HEK293 (cell line): ENCODE measurements at regions not wholly inside any gene's neighbourhood (a gene's known extent, or its start where the extent isn't known, plus 50 kb on each side); places are given as distances from the start of the nearest gene placed in this dataset.

Experiments used
- CTCF ChIA-PET: fragments of 350-600 bp; formaldehyde crosslinking; extraction: SDS; loops from one replicate; lab custom pipeline; 2021; ENCODE audit warnings: antibody characterized with exemption; lab: Yijun Ruan, JAX
- POLR2A ChIA-PET: fragments of 300-600 bp; formaldehyde crosslinking; extraction: SDS; loops from one replicate; lab custom pipeline; 2020; ENCODE audit warnings: antibody characterized with exemption, inconsistent platforms; lab: Yijun Ruan, JAX
- H3K27ac ChIP-seq: fragments of 200-500 bp; sonication (Bioruptor generic); 2 replicates; pipeline ENCODE4 v1.5.1; 2014; ENCODE audit warnings: low read depth, low read length, control low read depth, inconsistent platforms; ENCODE audit errors: extremely low read depth
- H3K36me3 ChIP-seq, 2 experiments: fragments of 200-500 bp in 1 of 2; sonication (Bioruptor generic) in 1 of 2; 1 replicate in 1 of 2; 2 replicates in 1 of 2; pipeline ENCODE4 v1.5.1; 2014 to 2017; ENCODE audit warnings: inconsistent platforms in 2 of 2, low read length in 2 of 2; ENCODE audit not compliant: control insufficient read depth in 2 of 2, insufficient read depth in 1 of 2
- H3K4me1 ChIP-seq: fragments of 200-500 bp; sonication (Bioruptor generic); 2 replicates; pipeline ENCODE4 v1.5.1; 2014; ENCODE audit warnings: mild to moderate bottlenecking, low read length, inconsistent platforms; ENCODE audit not compliant: control insufficient read depth, insufficient read depth
- H3K4me3 ChIP-seq: 2 replicates; pipeline ENCODE4 v1.5.1; 2011; ENCODE audit warnings: low read depth, mild to moderate bottlenecking, control low read depth, low read length, moderate library complexity
- H3K9me3 ChIP-seq: fragments of 200-500 bp; sonication (Bioruptor generic); 2 replicates; pipeline ENCODE4 v1.5.1; 2014; ENCODE audit warnings: low read depth, low read length, inconsistent platforms; ENCODE audit not compliant: control insufficient read depth, insufficient read depth
- GLI4 ChIP-seq: fragments of 450-650 bp; formaldehyde crosslinking; IDR thresholded peaks from 2 replicates; pipeline ENCODE4 v1.5.1; 2016; ENCODE audit warnings: missing biosample characterization, missing genetic modification characterization
- HOXD13 ChIP-seq: sonication (generic); formaldehyde crosslinking; IDR thresholded peaks from 2 replicates; pipeline ENCODE4 v1.8.0; 2022; ENCODE audit warnings: missing genetic modification reagents, borderline replicate concordance
- KLF16 ChIP-seq: fragments of 450-650 bp; formaldehyde crosslinking; IDR thresholded peaks from 2 replicates; pipeline ENCODE4 v1.5.1; 2017; ENCODE audit warnings: missing biosample characterization, missing genetic modification characterization
- MYNN ChIP-seq: fragments of 450-650 bp; formaldehyde crosslinking; IDR thresholded peaks from 2 replicates; pipeline ENCODE4 v1.5.1; 2016; ENCODE audit warnings: missing biosample characterization, missing genetic modification characterization, borderline replicate concordance
- SCRT2 ChIP-seq: fragments of 450-650 bp; formaldehyde crosslinking; IDR thresholded peaks from 2 replicates; pipeline ENCODE4 v1.5.1; 2016; ENCODE audit warnings: missing biosample characterization, missing genetic modification characterization
- ZBTB17 ChIP-seq: fragments of 450-650 bp; formaldehyde crosslinking; IDR thresholded peaks from 2 replicates; pipeline ENCODE4 v1.5.1; 2016; ENCODE audit warnings: missing biosample characterization, missing genetic modification characterization
- ZNF121 ChIP-seq: fragments of 450-650 bp; formaldehyde crosslinking; IDR thresholded peaks from 2 replicates; pipeline ENCODE4 v1.5.1; 2016; ENCODE audit warnings: missing biosample characterization, missing genetic modification characterization
- ZNF211 ChIP-seq: fragments of 450-650 bp; formaldehyde crosslinking; IDR thresholded peaks from 2 replicates; pipeline ENCODE4 v1.5.1; 2016; ENCODE audit warnings: low read depth, missing biosample characterization, missing genetic modification characterization
- ZNF214 ChIP-seq: fragments of 450-650 bp; formaldehyde crosslinking; IDR thresholded peaks from 2 replicates; pipeline ENCODE4 v1.5.1; 2017; ENCODE audit warnings: missing biosample characterization, mild to moderate bottlenecking, missing genetic modification characterization, borderline replicate concordance
- ZNF239 ChIP-seq: fragments of 450-650 bp; formaldehyde crosslinking; IDR thresholded peaks from 2 replicates; pipeline ENCODE4 v1.5.1; 2016; ENCODE audit warnings: missing biosample characterization, missing genetic modification characterization
- ZNF248 ChIP-seq: fragments of 450-650 bp; formaldehyde crosslinking; IDR thresholded peaks from 2 replicates; pipeline ENCODE4 v1.5.1; 2017; ENCODE audit warnings: missing biosample characterization, missing genetic modification characterization
- ZNF514 ChIP-seq: fragments of 450-650 bp; formaldehyde crosslinking; IDR thresholded peaks from 2 replicates; pipeline ENCODE4 v1.5.1; 2016; ENCODE audit warnings: missing biosample characterization, missing genetic modification characterization
- ZNF544 ChIP-seq: fragments of 450-650 bp; formaldehyde crosslinking; IDR thresholded peaks from 2 replicates; pipeline ENCODE4 v1.5.0; 2017; ENCODE audit warnings: missing biosample characterization, missing genetic modification characterization
- ZNF561 ChIP-seq: fragments of 450-650 bp; IDR thresholded peaks from 2 replicates; pipeline ENCODE4 v1.5.1; 2018; ENCODE audit warnings: missing biosample characterization, missing genetic modification characterization, borderline replicate concordance
- ZNF621 ChIP-seq: fragments of 450-650 bp; formaldehyde crosslinking; IDR thresholded peaks from 2 replicates; pipeline ENCODE4 v1.5.1; 2017; ENCODE audit warnings: missing biosample characterization, missing genetic modification characterization
- ZSCAN23 ChIP-seq: fragments of 450-650 bp; formaldehyde crosslinking; IDR thresholded peaks from 2 replicates; pipeline ENCODE4 v1.5.1; 2016; ENCODE audit warnings: missing biosample characterization, missing genetic modification characterization
- TF ChIP-seq, protein P1 (sequence below): fragments of 450-650 bp; formaldehyde crosslinking; IDR thresholded peaks from 2 replicates; pipeline ENCODE4 v1.5.1; 2017; ENCODE audit warnings: missing biosample characterization, missing genetic modification characterization
- TF ChIP-seq, protein P2 (sequence below): fragments of 450-650 bp; formaldehyde crosslinking; IDR thresholded peaks from 2 replicates; pipeline ENCODE4 v1.5.1; 2017; ENCODE audit warnings: missing biosample characterization, missing genetic modification characterization
- TF ChIP-seq, protein P3 (sequence below): fragments of 450-650 bp; formaldehyde crosslinking; IDR thresholded peaks from 2 replicates; pipeline ENCODE4 v1.5.1; 2016; ENCODE audit warnings: missing biosample characterization, missing genetic modification characterization, low read depth
- TF ChIP-seq, protein P4 (sequence below): fragments of 450-650 bp; formaldehyde crosslinking; IDR thresholded peaks from 2 replicates; pipeline ENCODE4 v1.5.1; 2016; ENCODE audit warnings: missing biosample characterization, missing genetic modification characterization

DNA sequence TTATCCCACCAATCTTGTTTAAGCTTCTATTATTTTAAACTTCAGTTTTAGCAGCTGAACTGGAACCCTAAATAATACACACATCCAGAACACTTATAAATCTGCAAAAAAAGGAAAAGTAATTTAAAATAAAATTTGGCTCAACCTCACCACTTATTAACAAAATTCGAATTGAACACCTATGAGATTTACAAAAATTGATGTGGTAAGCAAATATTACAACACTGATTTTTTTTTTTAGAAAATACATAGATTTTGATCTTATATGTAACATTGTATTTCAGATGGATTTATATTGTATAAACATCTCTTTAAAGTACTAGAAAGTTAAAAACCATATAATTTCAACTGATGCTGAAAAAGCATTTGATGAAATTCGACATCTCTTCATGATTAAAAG, 81.3 kb upstream of the DYNAP start:
- POLR2A ChIA-PET, result no interaction called here

DNA sequence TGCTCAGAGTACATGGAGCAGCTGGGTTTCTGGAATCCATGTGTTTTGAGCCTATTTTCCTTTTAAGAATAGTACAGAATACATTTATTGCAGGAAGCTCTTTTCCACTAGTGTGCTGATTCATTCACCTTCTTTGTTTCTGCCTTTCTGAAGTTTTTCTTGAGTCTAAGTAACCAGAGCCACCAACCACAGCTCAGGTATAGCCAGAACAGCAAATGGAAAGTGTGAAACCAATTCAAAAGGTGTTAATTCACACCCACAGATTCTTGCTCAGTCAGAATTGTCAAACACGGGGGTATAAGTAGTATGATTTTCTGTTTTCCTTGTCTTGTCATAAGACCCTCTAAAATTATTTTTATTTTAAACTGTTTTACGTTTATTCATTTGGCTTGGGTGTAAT, 75.9 kb upstream of the DYNAP start:
- no peaks in the 10 kb centered on the region for H3K36me3 ChIP-seq
- CTCF ChIA-PET, result interaction anchor here (0.5 kb wide), 1 partner anchor 1063 kb away, joined by 4 read pairs; no protein-coding TSS in a partner anchor
- no peaks in the 10 kb centered on the region for H3K4me1 ChIP-seq
- no peaks in the 10 kb centered on the region for H3K9me3 ChIP-seq
- TF ChIP-seq, protein P1, sequence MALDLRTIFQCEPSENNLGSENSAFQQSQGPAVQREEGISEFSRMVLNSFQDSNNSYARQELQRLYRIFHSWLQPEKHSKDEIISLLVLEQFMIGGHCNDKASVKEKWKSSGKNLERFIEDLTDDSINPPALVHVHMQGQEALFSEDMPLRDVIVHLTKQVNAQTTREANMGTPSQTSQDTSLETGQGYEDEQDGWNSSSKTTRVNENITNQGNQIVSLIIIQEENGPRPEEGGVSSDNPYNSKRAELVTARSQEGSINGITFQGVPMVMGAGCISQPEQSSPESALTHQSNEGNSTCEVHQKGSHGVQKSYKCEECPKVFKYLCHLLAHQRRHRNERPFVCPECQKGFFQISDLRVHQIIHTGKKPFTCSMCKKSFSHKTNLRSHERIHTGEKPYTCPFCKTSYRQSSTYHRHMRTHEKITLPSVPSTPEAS (tag by site-specific recombination), result no peak
- TF ChIP-seq, protein P2, sequence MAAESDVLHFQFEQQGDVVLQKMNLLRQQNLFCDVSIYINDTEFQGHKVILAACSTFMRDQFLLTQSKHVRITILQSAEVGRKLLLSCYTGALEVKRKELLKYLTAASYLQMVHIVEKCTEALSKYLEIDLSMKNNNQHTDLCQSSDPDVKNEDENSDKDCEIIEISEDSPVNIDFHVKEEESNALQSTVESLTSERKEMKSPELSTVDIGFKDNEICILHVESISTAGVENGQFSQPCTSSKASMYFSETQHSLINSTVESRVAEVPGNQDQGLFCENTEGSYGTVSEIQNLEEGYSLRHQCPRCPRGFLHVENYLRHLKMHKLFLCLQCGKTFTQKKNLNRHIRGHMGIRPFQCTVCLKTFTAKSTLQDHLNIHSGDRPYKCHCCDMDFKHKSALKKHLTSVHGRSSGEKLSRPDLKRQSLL (tag by site-specific recombination), result no peak
- TF ChIP-seq, all 188 proteins: peak for 0
- H3K27ac ChIP-seq, result no peak overlapping the region
- no peak overlapping the region for H3K4me3 ChIP-seq
- POLR2A ChIA-PET, result no interaction called here

More for the DNA sequence above, 81.3 kb upstream of the DYNAP start:
- Histone ChIP-seq H3K27ac (no peak overlapping the region), H3K4me1 (no peaks in the 10 kb centered on the region), H3K36me3 (no peaks in the 10 kb centered on the region), H3K9me3 (no peaks in the 10 kb centered on the region), H3K4me3 (no peak overlapping the region)
- no peak for TF ChIP-seq KLF16 (tag by site-specific recombination)
- CTCF ChIA-PET, result no interaction called here

DNA sequence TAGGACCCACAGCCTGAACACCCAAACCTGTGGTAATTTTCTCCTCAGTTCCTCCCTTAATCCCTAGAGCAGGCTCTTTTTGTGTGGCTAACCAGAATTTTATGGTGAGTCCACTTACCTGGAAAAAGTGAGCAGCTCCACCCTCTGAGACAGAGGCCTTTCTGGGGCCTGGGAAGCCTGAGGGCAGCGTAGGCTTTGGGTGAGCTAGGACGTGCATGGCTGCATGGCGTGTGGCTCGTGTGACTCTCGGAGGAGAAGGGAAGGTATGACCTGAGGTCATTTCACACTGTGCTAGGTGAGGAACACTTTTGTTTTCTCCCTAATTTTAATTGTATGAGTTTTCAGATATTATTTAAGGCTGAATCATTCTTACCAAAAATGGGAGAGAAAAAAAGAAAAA, 73.5 kb upstream of the DYNAP start:
- Histone ChIP-seq H3K4me3 (no peak overlapping the region), H3K9me3 (no peaks in the 10 kb centered on the region), H3K36me3 (no peaks in the 10 kb centered on the region), H3K4me1 (no peaks in the 10 kb centered on the region), H3K27ac (no peak overlapping the region)
- CTCF ChIA-PET, result interaction anchor here (1.0 kb wide), 1 partner anchor 29 kb away, joined by 4 read pairs; no protein-coding TSS in a partner anchor
- TF ChIP-seq ZNF214 (tag by site-specific recombination), result no peak
- TF ChIP-seq SCRT2 (tag by site-specific recombination), result no peak
- no peak for TF ChIP-seq ZNF239
- TF ChIP-seq HOXD13 (CRISPR knock-in tag), result no peak
- TF ChIP-seq ZNF211 (tag by site-specific recombination), result no peak
- no peak for TF ChIP-seq ZNF621 (tag by site-specific recombination)
- TF ChIP-seq ZNF121 (tag by site-specific recombination), result no peak
- TF ChIP-seq ZNF544 (tag by site-specific recombination), result no peak
- TF ChIP-seq ZNF561 (tag by site-specific recombination), result no peak
- no peak for TF ChIP-seq ZBTB17 (tag by site-specific recombination)
- no peak for TF ChIP-seq ZNF248 (tag by site-specific recombination)
- TF ChIP-seq ZNF514 (tag by site-specific recombination), result no peak
- TF ChIP-seq GLI4 (tag by site-specific recombination), result no peak
- TF ChIP-seq MYNN (tag by site-specific recombination), result no peak
- TF ChIP-seq, protein P3, sequence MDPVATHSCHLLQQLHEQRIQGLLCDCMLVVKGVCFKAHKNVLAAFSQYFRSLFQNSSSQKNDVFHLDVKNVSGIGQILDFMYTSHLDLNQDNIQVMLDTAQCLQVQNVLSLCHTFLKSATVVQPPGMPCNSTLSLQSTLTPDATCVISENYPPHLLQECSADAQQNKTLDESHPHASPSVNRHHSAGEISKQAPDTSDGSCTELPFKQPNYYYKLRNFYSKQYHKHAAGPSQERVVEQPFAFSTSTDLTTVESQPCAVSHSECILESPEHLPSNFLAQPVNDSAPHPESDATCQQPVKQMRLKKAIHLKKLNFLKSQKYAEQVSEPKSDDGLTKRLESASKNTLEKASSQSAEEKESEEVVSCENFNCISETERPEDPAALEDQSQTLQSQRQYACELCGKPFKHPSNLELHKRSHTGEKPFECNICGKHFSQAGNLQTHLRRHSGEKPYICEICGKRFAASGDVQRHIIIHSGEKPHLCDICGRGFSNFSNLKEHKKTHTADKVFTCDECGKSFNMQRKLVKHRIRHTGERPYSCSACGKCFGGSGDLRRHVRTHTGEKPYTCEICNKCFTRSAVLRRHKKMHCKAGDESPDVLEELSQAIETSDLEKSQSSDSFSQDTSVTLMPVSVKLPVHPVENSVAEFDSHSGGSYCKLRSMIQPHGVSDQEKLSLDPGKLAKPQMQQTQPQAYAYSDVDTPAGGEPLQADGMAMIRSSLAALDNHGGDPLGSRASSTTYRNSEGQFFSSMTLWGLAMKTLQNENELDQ (tag by site-specific recombination), result no peak
- TF ChIP-seq, protein P4, sequence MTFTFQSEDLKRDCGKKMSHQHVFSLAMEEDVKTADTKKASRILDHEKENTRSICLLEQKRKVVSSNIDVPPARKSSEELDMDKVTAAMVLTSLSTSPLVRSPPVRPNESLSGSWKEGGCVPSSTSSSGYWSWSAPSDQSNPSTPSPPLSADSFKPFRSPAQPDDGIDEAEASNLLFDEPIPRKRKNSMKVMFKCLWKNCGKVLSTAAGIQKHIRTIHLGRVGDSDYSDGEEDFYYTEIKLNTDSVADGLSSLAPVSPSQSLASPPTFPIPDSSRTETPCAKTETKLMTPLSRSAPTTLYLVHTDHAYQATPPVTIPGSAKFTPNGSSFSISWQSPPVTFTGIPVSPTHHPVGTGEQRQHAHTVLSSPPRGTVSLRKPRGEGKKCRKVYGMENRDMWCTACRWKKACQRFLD (tag by site-specific recombination), result no peak
- no peak for TF ChIP-seq ZSCAN23
- POLR2A ChIA-PET, result no interaction called here
